ENCODE measurements at regions not wholly inside any gene's neighbourhood (a gene's known extent, or its start where the extent isn't known, plus 50 kb on each side); places are given as distances from the start of the nearest gene placed in this dataset.

DNA sequence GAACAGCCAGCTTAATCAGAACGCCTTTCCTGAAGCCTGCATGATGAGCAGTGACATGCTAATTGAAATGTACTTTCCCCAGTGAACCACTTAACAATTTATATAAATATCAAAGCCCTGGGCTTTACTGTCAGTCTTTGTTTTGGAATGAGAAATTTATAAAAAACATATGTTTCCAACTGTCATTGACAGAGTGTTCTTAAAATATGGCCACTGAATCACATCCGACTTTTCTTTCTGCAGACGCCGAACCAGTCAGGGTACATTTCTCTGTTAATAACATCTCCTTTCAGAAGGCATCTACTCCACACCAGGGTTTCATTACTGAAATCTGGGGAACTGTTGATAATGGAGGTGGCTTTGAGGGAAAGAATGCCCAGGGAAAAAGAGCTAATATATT lies 343.7 kb downstream of the INSIG2 start:
- Histone ChIP-seq H3K4me1 (ENCODE audit: control insufficient read depth in 2 of 2, insufficient read depth in 1 of 2, low read depth in 1 of 2, low read length in 2 of 2) (peaks cover 0 to 4% of the 10 kb centered on the region in 2 donors), H3K4ac (ENCODE audit: low read length) (no peak overlapping the region), H3K14ac (ENCODE audit: low read length) (no peak overlapping the region), H2BK5ac (ENCODE audit: low read length) (no peak overlapping the region), H3K36me3 (replicated peaks in 1 of 2; ENCODE audit: control insufficient read depth in 2 of 2, insufficient read depth in 2 of 2, low read length in 2 of 2) (no peaks in the 10 kb centered on the region), H3K9me3 (replicated peaks in 1 of 2; ENCODE audit: control insufficient read depth in 2 of 2, insufficient read depth in 1 of 2, low read depth in 1 of 2, low read length in 2 of 2) (peaks cover 0 to 2% of the 10 kb centered on the region in 2 donors), H3K4me2 (ENCODE audit: insufficient read depth, low read length, poor library complexity, severe bottlenecking) (no peak overlapping the region), H3K23ac (ENCODE audit: low read depth, low read length, poor library complexity) (no peak overlapping the region), H4K91ac (ENCODE audit: low read depth, low read length, poor library complexity) (no peak overlapping the region), H3K18ac (ENCODE audit: low read length) (no peak overlapping the region), H2BK120ac (ENCODE audit: low read depth, low read length) (no peak overlapping the region), H3K79me1 (ENCODE audit: low read depth, low read length) (no peaks in the 10 kb centered on the region), H2BK12ac (ENCODE audit: low read length) (no peak overlapping the region), H4K8ac (ENCODE audit: low read depth, low read length) (no peak overlapping the region), H2BK15ac (ENCODE audit: low read length) (no peak overlapping the region), H2AFZ (ENCODE audit: low read length) (no peak overlapping the region), H2AK5ac (ENCODE audit: low read depth, low read length) (no peak overlapping the region), H3K27ac (replicated peaks; ENCODE audit: low read length) (no peak overlapping the region), H3K27me3 (ENCODE audit: control insufficient read depth in 3 of 3, insufficient read depth in 3 of 3, low read depth in 1 of 3, low read length in 3 of 3) (no peaks in the 10 kb centered on the region), H3K9ac (ENCODE audit: low read depth, low read length, poor library complexity) (no peak overlapping the region), H3K4me3 (ENCODE audit: low read length in 2 of 2) (no peak overlapping the region)
- DNase-seq (ENCODE audit: low spot score), result no peak
- no CpG with 5 or more reads among the region's 4 CpGs for WGBS, 2 donors (ENCODE audit: extremely low coverage in 2 of 2, insufficient read length in 2 of 2, insufficient replicate concordance in 1 of 2)

GRCh38 chr2:118431586-118431985 lies 343.3 kb downstream of the INSIG2 start:
- H3K27ac ChIP-seq (replicated peaks; ENCODE audit: low read length), result no peak overlapping the region
- no peak overlapping the region for H2AFZ ChIP-seq (ENCODE audit: low read length)
- no peak overlapping the region for H3K4me3 ChIP-seq (ENCODE audit: low read length in 2 of 2)
- peaks cover 0 to 2% of the 10 kb centered on the region in 2 donors for H3K9me3 ChIP-seq (replicated peaks in 1 of 2; ENCODE audit: control insufficient read depth in 2 of 2, insufficient read depth in 1 of 2, low read depth in 1 of 2, low read length in 2 of 2)
- DNase-seq (ENCODE audit: low spot score), result no peak
- H3K4ac ChIP-seq (ENCODE audit: low read length), result no peak overlapping the region
- WGBS, 2 donors (ENCODE audit: extremely low coverage in 2 of 2, insufficient read length in 2 of 2, insufficient replicate concordance in 1 of 2), result no CpG with 5 or more reads among the region's 6 CpGs
- no peak overlapping the region for H2BK12ac ChIP-seq (ENCODE audit: low read length)
- H3K4me2 ChIP-seq (ENCODE audit: insufficient read depth, low read length, poor library complexity, severe bottlenecking), result no peak overlapping the region
- no peak overlapping the region for H3K18ac ChIP-seq (ENCODE audit: low read length)
- H3K36me3 ChIP-seq (replicated peaks in 1 of 2; ENCODE audit: control insufficient read depth in 2 of 2, insufficient read depth in 2 of 2, low read length in 2 of 2), result no peaks in the 10 kb centered on the region
- no peak overlapping the region for H2AK5ac ChIP-seq (ENCODE audit: low read depth, low read length)
- H4K91ac ChIP-seq (ENCODE audit: low read depth, low read length, poor library complexity), result no peak overlapping the region
- no peak overlapping the region for H3K14ac ChIP-seq (ENCODE audit: low read length)
- peaks cover 0 to 4% of the 10 kb centered on the region in 2 donors for H3K4me1 ChIP-seq (ENCODE audit: control insufficient read depth in 2 of 2, insufficient read depth in 1 of 2, low read depth in 1 of 2, low read length in 2 of 2)
- H2BK5ac ChIP-seq (ENCODE audit: low read length), result no peak overlapping the region
- no peaks in the 10 kb centered on the region for H3K27me3 ChIP-seq (ENCODE audit: control insufficient read depth in 3 of 3, insufficient read depth in 3 of 3, low read depth in 1 of 3, low read length in 3 of 3)
- H3K23ac ChIP-seq (ENCODE audit: low read depth, low read length, poor library complexity), result no peak overlapping the region
- H3K9ac ChIP-seq (ENCODE audit: low read depth, low read length, poor library complexity), result no peak overlapping the region
- no peak overlapping the region for H2BK120ac ChIP-seq (ENCODE audit: low read depth, low read length)
- H2BK15ac ChIP-seq (ENCODE audit: low read length), result no peak overlapping the region
- no peaks in the 10 kb centered on the region for H3K79me1 ChIP-seq (ENCODE audit: low read depth, low read length)
- no peak overlapping the region for H4K8ac ChIP-seq (ENCODE audit: low read depth, low read length)

DNA sequence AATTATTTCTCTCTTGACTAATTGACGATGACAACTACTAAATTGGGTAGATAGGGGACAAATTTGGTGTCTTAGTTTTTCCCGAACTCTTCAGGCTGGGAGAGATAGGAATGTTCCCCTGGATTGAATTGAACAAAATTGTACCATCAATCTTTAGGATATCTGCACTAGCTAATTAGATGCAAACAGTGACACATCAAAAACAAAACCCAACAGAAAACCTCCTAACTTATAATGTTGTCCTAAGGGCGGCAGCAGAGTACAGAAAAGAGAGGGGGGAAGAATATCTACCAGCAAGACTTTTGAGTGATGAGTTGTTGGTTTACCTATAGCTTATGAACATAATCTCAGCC lies 342.9 kb downstream of the INSIG2 start:
- no peak overlapping the region for H3K4ac ChIP-seq (ENCODE audit: low read length)
- no peak overlapping the region for H3K27ac ChIP-seq (replicated peaks; ENCODE audit: low read length)
- H2BK120ac ChIP-seq (ENCODE audit: low read depth, low read length), result no peak overlapping the region
- no peak overlapping the region for H3K14ac ChIP-seq (ENCODE audit: low read length)
- no peak overlapping the region for H2BK15ac ChIP-seq (ENCODE audit: low read length)
- no peak overlapping the region for H4K91ac ChIP-seq (ENCODE audit: low read depth, low read length, poor library complexity)
- no peak overlapping the region for H3K4me3 ChIP-seq (ENCODE audit: low read length in 2 of 2)
- peaks cover 0 to 2% of the 10 kb centered on the region in 2 donors for H3K9me3 ChIP-seq (replicated peaks in 1 of 2; ENCODE audit: control insufficient read depth in 2 of 2, insufficient read depth in 1 of 2, low read depth in 1 of 2, low read length in 2 of 2)
- H3K4me2 ChIP-seq (ENCODE audit: insufficient read depth, low read length, poor library complexity, severe bottlenecking), result no peak overlapping the region
- no peak overlapping the region for H4K8ac ChIP-seq (ENCODE audit: low read depth, low read length)
- H3K79me1 ChIP-seq (ENCODE audit: low read depth, low read length), result no peaks in the 10 kb centered on the region
- DNase-seq (ENCODE audit: low spot score), result no peak
- H2AFZ ChIP-seq (ENCODE audit: low read length), result no peak overlapping the region
- H3K27me3 ChIP-seq (ENCODE audit: control insufficient read depth in 3 of 3, insufficient read depth in 3 of 3, low read depth in 1 of 3, low read length in 3 of 3), result no peaks in the 10 kb centered on the region
- H2AK5ac ChIP-seq (ENCODE audit: low read depth, low read length), result no peak overlapping the region
- H2BK5ac ChIP-seq (ENCODE audit: low read length), result no peak overlapping the region
- H3K23ac ChIP-seq (ENCODE audit: low read depth, low read length, poor library complexity), result no peak overlapping the region
- no peak overlapping the region for H3K18ac ChIP-seq (ENCODE audit: low read length)
- peaks cover 0 to 4% of the 10 kb centered on the region in 2 donors for H3K4me1 ChIP-seq (ENCODE audit: control insufficient read depth in 2 of 2, insufficient read depth in 1 of 2, low read depth in 1 of 2, low read length in 2 of 2)
- no CpG with 5 or more reads among the region's 3 CpGs for WGBS, 2 donors (ENCODE audit: extremely low coverage in 2 of 2, insufficient read length in 2 of 2, insufficient replicate concordance in 1 of 2)
- H2BK12ac ChIP-seq (ENCODE audit: low read length), result no peak overlapping the region
- H3K9ac ChIP-seq (ENCODE audit: low read depth, low read length, poor library complexity), result no peak overlapping the region
- no peaks in the 10 kb centered on the region for H3K36me3 ChIP-seq (replicated peaks in 1 of 2; ENCODE audit: control insufficient read depth in 2 of 2, insufficient read depth in 2 of 2, low read length in 2 of 2)

DNA sequence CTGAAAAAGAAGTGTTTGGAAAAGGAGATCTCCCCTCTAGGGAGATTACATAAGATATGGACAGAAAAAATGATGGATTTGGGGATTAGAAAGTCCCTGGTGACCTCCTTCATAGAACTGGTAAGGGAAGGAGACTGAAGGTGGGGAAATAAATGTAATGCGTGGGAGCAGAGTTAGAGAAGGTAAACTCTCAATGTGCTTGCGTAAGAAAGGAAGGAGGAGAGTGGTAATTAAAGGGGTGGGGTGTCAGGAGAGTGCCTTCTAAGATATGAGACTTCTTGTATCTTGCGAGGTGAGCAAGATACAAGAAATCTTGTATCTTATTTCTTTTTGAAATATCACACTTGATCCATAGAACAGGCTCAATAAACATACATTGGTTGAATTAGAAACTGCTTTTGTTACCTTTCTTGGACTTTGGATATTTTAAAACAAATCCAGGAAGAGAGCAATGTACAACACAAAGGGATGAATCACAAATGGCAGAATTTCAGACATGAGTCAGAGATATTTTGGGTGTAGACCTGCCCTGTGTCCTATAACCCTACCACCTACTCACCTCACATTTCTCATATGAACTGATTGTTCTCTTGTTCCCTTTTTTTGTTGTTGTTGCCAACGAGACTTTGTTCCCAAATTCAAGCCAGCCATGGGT lies 342.4 kb downstream of the INSIG2 start:
- Histone ChIP-seq H2BK5ac (ENCODE audit: low read length) (no peak overlapping the region), H2AFZ (ENCODE audit: low read length) (no peak overlapping the region), H3K36me3 (replicated peaks in 1 of 2; ENCODE audit: control insufficient read depth in 2 of 2, insufficient read depth in 2 of 2, low read length in 2 of 2) (no peaks in the 10 kb centered on the region), H2BK120ac (ENCODE audit: low read depth, low read length) (no peak overlapping the region), H3K9ac (ENCODE audit: low read depth, low read length, poor library complexity) (no peak overlapping the region), H4K91ac (ENCODE audit: low read depth, low read length, poor library complexity) (no peak overlapping the region), H3K4ac (ENCODE audit: low read length) (no peak overlapping the region), H3K4me1 (ENCODE audit: control insufficient read depth in 2 of 2, insufficient read depth in 1 of 2, low read depth in 1 of 2, low read length in 2 of 2) (peaks cover 0 to 2% of the 10 kb centered on the region in 2 donors), H3K9me3 (replicated peaks in 1 of 2; ENCODE audit: control insufficient read depth in 2 of 2, insufficient read depth in 1 of 2, low read depth in 1 of 2, low read length in 2 of 2) (peaks cover 0 to 2% of the 10 kb centered on the region in 2 donors), H3K27ac (replicated peaks; ENCODE audit: low read length) (no peak overlapping the region), H3K27me3 (ENCODE audit: control insufficient read depth in 3 of 3, insufficient read depth in 3 of 3, low read depth in 1 of 3, low read length in 3 of 3) (no peaks in the 10 kb centered on the region), H2BK15ac (ENCODE audit: low read length) (no peak overlapping the region), H3K18ac (ENCODE audit: low read length) (no peak overlapping the region), H4K8ac (ENCODE audit: low read depth, low read length) (no peak overlapping the region), H3K4me3 (ENCODE audit: low read length in 2 of 2) (no peak overlapping the region), H3K14ac (ENCODE audit: low read length) (no peak overlapping the region), H2BK12ac (ENCODE audit: low read length) (no peak overlapping the region), H3K4me2 (ENCODE audit: insufficient read depth, low read length, poor library complexity, severe bottlenecking) (no peak overlapping the region), H2AK5ac (ENCODE audit: low read depth, low read length) (no peak overlapping the region), H3K79me1 (ENCODE audit: low read depth, low read length) (no peaks in the 10 kb centered on the region), H3K23ac (ENCODE audit: low read depth, low read length, poor library complexity) (no peak overlapping the region)
- DNase-seq (ENCODE audit: low spot score), result no peak
- 100% methylated on average over 1 of the region's 4 CpGs; no CpG with 5 or more reads in 1 of the 2 donors for WGBS, 2 donors (ENCODE audit: extremely low coverage in 2 of 2, insufficient read length in 2 of 2, insufficient replicate concordance in 1 of 2)
